ENCODE measurements at regions not wholly inside any gene's neighbourhood (a gene's known extent, or its start where the extent isn't known, plus 50 kb on each side); places are given as distances from the start of the nearest gene placed in this dataset.
"Not testable (repeated sequence)": the region's sequence is repeated elsewhere in the genome, so short reads cannot be mapped to it uniquely, and the experiment has no call there.

- not testable (repeated sequence) for DNase-seq
These were observed 74.4 kb upstream of the RTN4 start for GRCh38 chr2:55124682-55125081.

- no peak for DNase-seq
These were observed 73.6 kb upstream of the RTN4 start for GRCh38 chr2:55123851-55124269.

DNA sequence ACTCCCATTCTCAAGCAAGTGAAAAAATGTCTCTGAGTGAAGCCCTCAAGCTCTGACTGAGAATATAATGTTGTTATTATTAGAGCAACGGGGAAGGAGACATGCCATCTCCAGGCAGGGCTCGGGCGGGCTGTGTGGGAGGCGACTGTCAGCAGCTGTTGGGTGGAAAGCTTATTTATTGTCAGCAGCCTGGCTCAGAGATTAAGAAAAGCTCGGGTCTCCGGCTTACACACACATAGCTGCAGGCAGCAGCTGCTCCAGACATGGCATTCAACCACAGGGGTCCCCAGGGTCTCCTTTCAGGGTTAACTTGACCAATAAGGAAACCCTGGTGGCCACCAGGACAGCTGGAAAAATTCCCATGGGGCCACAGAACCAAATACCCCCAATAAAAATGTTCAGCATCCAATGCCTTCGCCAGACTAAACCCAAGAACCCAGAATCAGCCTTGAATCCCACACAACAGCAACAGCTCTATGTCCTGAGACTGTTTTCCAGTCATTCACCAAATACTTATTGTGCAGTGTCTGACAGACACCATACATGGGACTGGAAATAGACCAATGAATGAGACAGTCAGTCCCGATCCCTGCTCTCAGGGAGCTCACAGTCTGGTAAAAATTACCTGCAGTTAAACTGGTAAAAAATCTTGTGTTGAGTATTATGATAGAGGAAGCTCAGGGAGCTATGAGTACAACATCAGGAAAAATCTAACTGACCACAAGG lies 70.5 kb upstream of the RTN4 start:
- DNase-seq: peak in 1 of 2 experiments; percentile 12

- no peak for DNase-seq
These were observed 69.6 kb upstream of the RTN4 start for GRCh38 chr2:55119711-55120487.

- DNase-seq: no peak
These were observed 68.4 kb upstream of the RTN4 start for GRCh38 chr2:55118643-55119083.

- DNase-seq: no peak
These were observed 66.7 kb upstream of the RTN4 start for GRCh38 chr2:55116966-55117365.

GRCh38 chr2:55116598-55116964 lies 66.3 kb upstream of the RTN4 start:
- no peak for DNase-seq

- no peak for DNase-seq
These were observed 65.7 kb upstream of the RTN4 start for GRCh38 chr2:55115761-55116597.

GRCh38 chr2:55114597-55114996 lies 64.3 kb upstream of the RTN4 start:
- DNase-seq: no peak

GRCh38 chr2:55114082-55114481 lies 63.8 kb upstream of the RTN4 start:
- no peak for DNase-seq

- peak in 1 of 2 experiments; percentile 63 for DNase-seq
These were observed 62.2 kb upstream of the RTN4 start for GRCh38 chr2:55112229-55113031.

DNA sequence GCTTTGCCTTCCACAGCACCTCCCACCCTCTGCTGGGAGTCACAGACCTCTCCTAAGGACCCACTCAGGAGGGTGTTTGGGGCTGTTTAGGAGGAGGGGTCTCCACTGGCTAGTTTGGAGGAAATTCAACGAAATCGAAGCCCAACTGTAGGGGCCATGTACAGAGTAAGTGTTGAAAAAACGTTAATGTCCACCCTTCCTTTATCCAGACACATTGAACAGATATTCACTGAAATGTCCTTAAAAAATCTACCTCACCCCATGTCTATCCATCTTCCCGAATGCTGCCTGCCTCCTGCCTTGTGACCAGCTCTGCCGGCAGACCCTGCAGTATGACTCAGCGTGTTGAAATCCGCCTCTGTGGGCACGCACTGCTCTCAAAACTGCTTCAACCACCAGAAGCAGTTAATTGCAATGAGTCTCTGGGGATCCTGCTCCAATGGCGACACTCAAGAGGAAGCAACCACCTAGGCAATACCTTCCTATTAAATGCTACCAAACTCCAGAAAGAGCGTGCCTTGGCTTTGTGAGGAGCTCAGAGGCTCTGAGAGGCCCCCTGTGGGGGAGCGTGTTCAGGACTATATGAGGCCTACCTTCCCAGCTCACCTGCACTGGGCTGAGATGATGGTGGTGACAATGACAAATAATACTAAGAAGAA lies 61.4 kb upstream of the RTN4 start:
- DNase-seq: peak in 1 of 2 experiments; percentile 73

- DNase-seq: no peak
These were observed 60.9 kb upstream of the RTN4 start for GRCh38 chr2:55111230-55111569.

GRCh38 chr2:55109219-55109891 lies 59.1 kb upstream of the RTN4 start:
- peak in 1 of 2 experiments; percentile 73 for DNase-seq

DNA sequence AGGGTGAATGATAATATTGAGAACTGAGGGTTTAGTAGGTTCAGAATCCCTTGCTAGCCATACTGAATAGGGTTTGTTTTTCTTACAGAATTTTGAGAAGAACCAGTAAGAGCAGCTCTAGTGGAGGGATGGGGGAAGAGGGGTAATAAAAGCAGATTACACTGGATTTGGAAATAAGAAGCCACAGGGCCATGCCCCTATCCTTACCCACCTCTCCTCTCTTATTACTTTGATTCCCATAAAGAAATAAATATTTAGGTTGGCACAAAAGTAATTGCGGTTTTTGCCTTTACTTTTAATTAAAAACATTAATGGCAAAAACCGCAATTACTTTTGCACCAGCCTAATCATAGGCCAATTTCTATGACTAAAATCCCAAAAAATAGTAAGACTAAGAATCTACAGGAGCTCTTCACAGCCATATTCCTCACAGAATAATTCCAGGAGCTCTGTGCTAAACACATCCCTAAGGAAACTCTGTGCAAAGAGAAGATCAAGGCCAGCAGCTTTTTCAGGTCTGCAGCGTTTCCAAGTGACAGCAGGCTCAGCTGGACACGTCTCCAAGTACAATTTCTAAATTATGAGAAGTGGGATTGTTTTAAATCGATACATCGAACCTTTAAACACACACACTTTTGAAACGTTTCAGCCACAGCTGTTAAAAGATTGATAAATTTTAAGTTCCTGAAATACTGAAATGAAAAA lies 58.4 kb upstream of the RTN4 start:
- peak in 1 of 2 experiments; percentile 21 for DNase-seq

GRCh38 chr2:55107436-55107835 lies 57.2 kb upstream of the RTN4 start:
- DNase-seq: no peak

DNA sequence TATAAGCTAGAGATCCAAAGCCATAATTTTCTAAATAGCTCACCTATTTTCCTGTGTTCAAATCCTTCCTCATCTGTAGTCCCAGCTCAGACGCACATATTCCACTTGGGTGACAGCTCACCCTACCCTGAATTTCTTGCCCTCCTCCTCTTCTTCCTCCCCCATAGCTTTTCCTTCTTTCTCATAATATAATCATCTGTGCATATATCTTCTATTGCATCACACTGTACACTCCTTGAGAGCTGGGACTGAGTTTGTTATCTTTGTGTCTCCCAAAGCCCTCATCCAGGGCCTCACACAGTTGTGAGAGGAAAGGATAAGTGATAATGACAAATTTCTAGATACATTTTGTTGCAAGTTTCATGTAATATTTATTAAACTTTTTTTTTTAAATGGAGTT lies 55.9 kb upstream of the RTN4 start:
- DNase-seq: no peak

- DNase-seq: no peak
These were observed 55.2 kb upstream of the RTN4 start for GRCh38 chr2:55105456-55105855.

GRCh38 chr2:55103046-55103445 lies 52.8 kb upstream of the RTN4 start:
- DNase-seq: no peak

DNA sequence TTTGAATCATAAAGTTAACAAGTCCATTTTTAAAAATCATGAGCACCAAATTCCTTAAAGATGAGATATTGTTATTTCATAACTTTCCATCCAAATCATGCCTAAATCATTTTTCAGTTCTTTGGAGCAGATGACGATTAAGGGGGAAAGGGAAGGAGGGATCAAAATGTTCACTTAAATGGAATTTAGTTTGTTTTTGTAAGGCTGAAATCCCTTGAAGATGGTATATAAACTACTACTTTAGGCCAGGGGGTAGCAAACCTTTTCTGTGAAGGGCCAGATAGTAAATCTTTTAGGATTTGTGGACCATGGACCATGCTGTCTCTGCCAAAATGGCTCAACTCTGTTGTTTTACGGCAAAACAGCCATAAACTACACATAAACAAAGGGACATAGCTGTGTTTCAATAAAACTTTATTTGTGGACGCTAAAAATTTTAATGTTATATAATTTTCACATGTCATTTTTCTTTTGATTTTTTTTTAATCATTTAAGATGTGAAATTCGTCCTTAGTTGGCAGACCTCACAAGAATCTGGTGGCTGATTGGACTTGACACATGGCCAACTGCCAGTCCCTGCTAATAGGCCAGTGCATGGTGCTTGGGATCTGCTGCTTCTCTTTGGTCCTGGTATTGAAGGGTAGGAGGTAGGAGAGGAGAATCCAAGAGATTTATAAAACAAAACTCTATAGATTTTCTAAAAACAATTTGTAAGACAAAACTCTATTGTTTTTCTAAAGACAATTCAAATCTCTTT lies 52.0 kb upstream of the RTN4 start:
- DNase-seq: peak; percentile 18 to 68
